H9 (cell line): ENCODE measurements at regions not wholly inside any gene's neighbourhood (a gene's known extent, or its start where the extent isn't known, plus 50 kb on each side); places are given as distances from the start of the nearest gene placed in this dataset.

Source experiments
- DNase-seq: peaks from one replicate; pipeline ENCODE4 v3.0.0-alpha.2; 2017
- H2AFZ ChIP-seq: one replicate; pipeline ENCODE4 v1.6.1; 2013; ENCODE audit warnings: mild to moderate bottlenecking, low read length, control low read depth, moderate library complexity
- H2AK5ac ChIP-seq: 2 replicates; pipeline ENCODE4 v1.6.1; 2013; ENCODE audit warnings: low read length, control low read depth, mixed read lengths; ENCODE audit not compliant: insufficient read length
- H2BK120ac ChIP-seq: one replicate; pipeline ENCODE4 v1.6.1; 2013; ENCODE audit warnings: low read depth, mild to moderate bottlenecking, low read length, control low read depth, inconsistent platforms; ENCODE audit not compliant: poor library complexity, severe bottlenecking
- H2BK12ac ChIP-seq: 2 replicates; pipeline ENCODE4 v1.6.1; 2013; ENCODE audit warnings: low read length, control low read depth, mixed read lengths, low read depth; ENCODE audit not compliant: insufficient read length
- H2BK15ac ChIP-seq: 2 replicates; pipeline ENCODE4 v1.6.1; 2013; ENCODE audit warnings: low read depth, low read length, control low read depth
- H2BK20ac ChIP-seq: one replicate; pipeline ENCODE4 v1.6.1; 2013; ENCODE audit warnings: low read depth, mild to moderate bottlenecking, low read length, control low read depth, inconsistent platforms; ENCODE audit not compliant: poor library complexity, severe bottlenecking
- H2BK5ac ChIP-seq: 2 replicates; pipeline ENCODE4 v1.6.1; 2013; ENCODE audit warnings: low read length, control low read depth, mixed read lengths; ENCODE audit not compliant: insufficient read length
- H3K14ac ChIP-seq: 2 replicates; pipeline ENCODE4 v1.6.1; 2013; ENCODE audit warnings: low read length, control low read depth; ENCODE audit not compliant: insufficient read depth
- H3K18ac ChIP-seq: 2 replicates; pipeline ENCODE4 v1.6.1; 2013; ENCODE audit warnings: low read depth, mild to moderate bottlenecking, mixed read lengths, low read length, control low read depth; ENCODE audit not compliant: insufficient read length
- H3K23ac ChIP-seq: 2 replicates; pipeline ENCODE4 v1.6.1; 2013; ENCODE audit warnings: low read length, control low read depth, mixed read lengths, low read depth; ENCODE audit not compliant: insufficient read length
- H3K23me2 ChIP-seq: 2 replicates; pipeline ENCODE4 v1.6.1; 2013; ENCODE audit warnings: low read depth, mild to moderate bottlenecking, mixed read lengths, low read length, control low read depth; ENCODE audit not compliant: insufficient read length, poor library complexity, severe bottlenecking
- H3K27ac ChIP-seq: 2 replicates; pipeline ENCODE4 v1.5.1; 2013; ENCODE audit warnings: low read length, control low read depth, mixed read lengths, low read depth; ENCODE audit not compliant: insufficient read length
- H3K27me3 ChIP-seq: 2 replicates; pipeline ENCODE4 v1.6.1; 2013; ENCODE audit warnings: low read length, control low read depth, inconsistent platforms; ENCODE audit not compliant: insufficient read depth
- H3K4ac ChIP-seq: 2 replicates; pipeline ENCODE4 v1.6.1; 2013; ENCODE audit warnings: low read depth, mild to moderate bottlenecking, control low read depth, inconsistent platforms, low read length, moderate library complexity
- H3K4me1 ChIP-seq: 2 replicates; pipeline ENCODE4 v1.6.1; 2013; ENCODE audit warnings: low read length, control low read depth, inconsistent platforms; ENCODE audit not compliant: insufficient read depth
- H3K4me2 ChIP-seq: 2 replicates; pipeline ENCODE4 v1.6.1; 2013; ENCODE audit warnings: low read length, control low read depth, mixed read lengths; ENCODE audit not compliant: insufficient read length, insufficient read depth
- H3K56ac ChIP-seq: 2 replicates; pipeline ENCODE4 v1.6.1; 2013; ENCODE audit warnings: low read depth, mild to moderate bottlenecking, mixed read lengths, low read length, control low read depth; ENCODE audit not compliant: insufficient read length
- H3K79me1 ChIP-seq: 2 replicates; pipeline ENCODE4 v1.6.1; 2013; ENCODE audit warnings: low read depth, mild to moderate bottlenecking, moderate library complexity, low read length, control low read depth, inconsistent platforms; ENCODE audit not compliant: insufficient read depth, poor library complexity, severe bottlenecking
- H3K79me2 ChIP-seq: 2 replicates; pipeline ENCODE4 v1.6.1; 2013; ENCODE audit warnings: low read length, control low read depth, inconsistent platforms; ENCODE audit not compliant: insufficient read depth
- H3K9ac ChIP-seq: 2 replicates; pipeline ENCODE4 v1.6.1; 2013; ENCODE audit warnings: low read length, control low read depth, mixed read lengths; ENCODE audit not compliant: insufficient read length; ENCODE audit errors: extremely low read depth
- H3K9me3 ChIP-seq: one replicate; pipeline ENCODE4 v1.6.1; 2013; ENCODE audit warnings: low read depth, low read length, inconsistent platforms; ENCODE audit not compliant: control insufficient read depth
- H3T11ph ChIP-seq: one replicate; pipeline ENCODE4 v1.6.1; 2013; ENCODE audit warnings: mild to moderate bottlenecking, low read length, control low read depth, inconsistent platforms
- H4K20me1 ChIP-seq: one replicate; pipeline ENCODE4 v1.6.1; 2013; ENCODE audit not compliant: control insufficient read depth, insufficient read length, insufficient read depth
- H4K5ac ChIP-seq: 2 replicates; pipeline ENCODE4 v1.6.1; 2013; ENCODE audit warnings: low read depth, mild to moderate bottlenecking, mixed read lengths, low read length, control low read depth; ENCODE audit not compliant: insufficient read length
- H4K8ac ChIP-seq: replicated peaks from 2 replicates; pipeline ENCODE4 v1.6.1; 2013; ENCODE audit warnings: low read length, control low read depth, mixed read lengths, low read depth; ENCODE audit not compliant: insufficient read length
- H4K91ac ChIP-seq: 2 replicates; pipeline ENCODE4 v1.6.1; 2013; ENCODE audit warnings: low read depth, mild to moderate bottlenecking, moderate library complexity, mixed read lengths, low read length, control low read depth; ENCODE audit not compliant: insufficient read length
- H3K27ac Mint-ChIP-seq, 3 experiments: 2 replicates in 2 of 3; 3 replicates in 1 of 3; pipeline ENCODE4 v1.8.0; 2020 to 2021; ENCODE audit warnings: mixed read lengths in 3 of 3, mild to moderate bottlenecking in 1 of 3, moderate library complexity in 1 of 3
- H3K27me3 Mint-ChIP-seq: 2 replicates; pipeline ENCODE4 v1.8.0; 2021; ENCODE audit warnings: low read depth, mild to moderate bottlenecking, moderate library complexity, mixed read lengths
- H3K36me3 Mint-ChIP-seq, 3 experiments: 2 replicates in 2 of 3; 3 replicates in 1 of 3; pipeline ENCODE4 v1.8.0; 2020 to 2021; ENCODE audit warnings: low read depth in 3 of 3, mixed read lengths in 3 of 3; ENCODE audit not compliant: insufficient read depth in 1 of 3
- H3K4me1 Mint-ChIP-seq, 2 experiments: 2 replicates each; pipeline ENCODE4 v1.8.0; 2020; ENCODE audit warnings: mixed read lengths in 2 of 2
- H3K4me3 Mint-ChIP-seq, 2 experiments: 2 replicates in 1 of 2; 3 replicates in 1 of 2; pipeline ENCODE4 v1.8.0; 2020 to 2021; ENCODE audit warnings: mild to moderate bottlenecking in 2 of 2, mixed read lengths in 2 of 2, moderate library complexity in 1 of 2
- H3K9me3 Mint-ChIP-seq, 2 experiments: 2 replicates in 1 of 2; 3 replicates in 1 of 2; pipeline ENCODE4 v1.8.0; 2020; ENCODE audit warnings: mild to moderate bottlenecking in 2 of 2, mixed read lengths in 2 of 2, moderate library complexity in 1 of 2
- WGBS: extraction: QIAGEN DNeasy Blood & Tissue Kit; methylation state at CpG from one replicate; pipeline ENCODE4 v1.1.7; 2013; ENCODE audit warnings: missing lambda C conversion rate, low lambda C conversion rate, mixed read lengths; ENCODE audit not compliant: insufficient read length; ENCODE audit errors: extremely low coverage; 5-methylcytosine and 5-hydroxymethylcytosine counted together
- TF ChIP-seq, protein P1 (sequence below): fragments of 200-600 bp; sonication (generic); conservative IDR thresholded peaks from 3 replicates; pipeline ENCODE4 v1.8.0; 2021; ENCODE audit warnings: antibody characterized with exemption, mild to moderate bottlenecking

DNA sequence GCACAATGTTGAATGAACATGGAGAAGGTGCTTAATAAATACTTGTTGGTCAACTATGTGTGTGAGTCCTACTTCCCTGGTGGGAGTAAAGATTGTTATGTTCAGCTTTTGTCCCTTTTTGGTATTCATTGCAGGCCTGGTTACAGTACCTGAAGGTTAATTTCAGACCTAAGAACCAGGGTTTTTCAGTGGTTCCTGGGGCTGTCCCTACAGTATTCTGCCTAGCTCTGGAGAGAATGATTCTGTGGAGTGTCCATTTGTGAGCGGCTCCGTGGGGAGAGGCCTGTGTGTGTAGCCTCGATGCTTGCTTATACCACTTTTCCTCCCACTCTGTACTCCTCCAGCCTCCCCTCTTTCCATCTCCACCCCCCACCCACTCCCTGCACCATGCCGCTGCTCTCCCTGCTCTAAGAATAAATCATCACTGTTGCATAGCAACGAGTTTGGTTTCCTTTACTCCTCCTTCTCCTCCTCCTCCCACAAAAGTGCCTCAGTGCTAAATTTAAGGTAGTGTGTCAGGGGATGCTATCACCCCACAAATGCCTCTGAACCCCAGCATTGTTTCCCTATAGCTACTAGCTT lies 150.6 kb upstream of the ROPN1 start:
- peaks cover 13 to 14% of the 10 kb centered on the region in 2 experiments for H3K4me1 Mint-ChIP-seq
- Histone ChIP-seq H2BK120ac (no peak overlapping the region), H2BK20ac (no peak overlapping the region), H3T11ph (no peak overlapping the region), H3K27me3 (no peaks in the 10 kb centered on the region), H3K9me3 (no peaks in the 10 kb centered on the region), H3K23ac (no peak overlapping the region), H2AK5ac (no peak overlapping the region), H4K91ac (no peak overlapping the region), H2BK12ac (no peak overlapping the region), H3K79me1 (no peaks in the 10 kb centered on the region), H3K14ac (no peak overlapping the region), H2AFZ (no peak overlapping the region), H3K4ac (no peak overlapping the region), H3K27ac (no peak overlapping the region), H4K5ac (no peak overlapping the region), H3K18ac (no peak overlapping the region), H3K56ac (no peak overlapping the region), H2BK5ac (no peak overlapping the region), H3K9ac (no peak overlapping the region), H3K23me2 (no peaks in the 10 kb centered on the region), H3K4me2 (no peak overlapping the region), H4K20me1 (no peaks in the 10 kb centered on the region), H3K79me2 (no peaks in the 10 kb centered on the region), H3K4me1 (no peaks in the 10 kb centered on the region), H4K8ac (no peak overlapping the region), H2BK15ac (no peak overlapping the region)
- H3K4me3 Mint-ChIP-seq = no peak overlapping the region
- no peaks in the 10 kb centered on the region for H3K27me3 Mint-ChIP-seq
- H3K9me3 Mint-ChIP-seq = no peaks in the 10 kb centered on the region
- no CpG with 5 or more reads among the region's 5 CpGs for WGBS
- H3K36me3 Mint-ChIP-seq = no peaks in the 10 kb centered on the region
- no peak overlapping the region for H3K27ac Mint-ChIP-seq
- DNase-seq = no peak
- TF ChIP-seq, protein P1, sequence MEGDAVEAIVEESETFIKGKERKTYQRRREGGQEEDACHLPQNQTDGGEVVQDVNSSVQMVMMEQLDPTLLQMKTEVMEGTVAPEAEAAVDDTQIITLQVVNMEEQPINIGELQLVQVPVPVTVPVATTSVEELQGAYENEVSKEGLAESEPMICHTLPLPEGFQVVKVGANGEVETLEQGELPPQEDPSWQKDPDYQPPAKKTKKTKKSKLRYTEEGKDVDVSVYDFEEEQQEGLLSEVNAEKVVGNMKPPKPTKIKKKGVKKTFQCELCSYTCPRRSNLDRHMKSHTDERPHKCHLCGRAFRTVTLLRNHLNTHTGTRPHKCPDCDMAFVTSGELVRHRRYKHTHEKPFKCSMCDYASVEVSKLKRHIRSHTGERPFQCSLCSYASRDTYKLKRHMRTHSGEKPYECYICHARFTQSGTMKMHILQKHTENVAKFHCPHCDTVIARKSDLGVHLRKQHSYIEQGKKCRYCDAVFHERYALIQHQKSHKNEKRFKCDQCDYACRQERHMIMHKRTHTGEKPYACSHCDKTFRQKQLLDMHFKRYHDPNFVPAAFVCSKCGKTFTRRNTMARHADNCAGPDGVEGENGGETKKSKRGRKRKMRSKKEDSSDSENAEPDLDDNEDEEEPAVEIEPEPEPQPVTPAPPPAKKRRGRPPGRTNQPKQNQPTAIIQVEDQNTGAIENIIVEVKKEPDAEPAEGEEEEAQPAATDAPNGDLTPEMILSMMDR = no peak
